Testis (tissue), 2 donors: ENCODE measurements at regions not wholly inside any gene's neighbourhood (a gene's known extent, or its start where the extent isn't known, plus 50 kb on each side); places are given as distances from the start of the nearest gene placed in this dataset.

Experiments
- DNase-seq: peaks from one replicate; pipeline ENCODE4 v3.0.0-alpha.2; 2019
- H3K27ac ChIP-seq, 2 donors: fragments of 200-600 bp; sonication (generic); one replicate each; pipeline ENCODE4 v1.5.1; 2019
- H3K27me3 ChIP-seq: fragments of 200-600 bp; sonication (generic); one replicate; pipeline ENCODE4 v1.5.1; 2019
- H3K36me3 ChIP-seq: fragments of 200-600 bp; sonication (generic); one replicate; pipeline ENCODE4 v1.5.1; 2017; ENCODE audit warnings: low read depth; ENCODE audit errors: missing control alignments
- H3K4me1 ChIP-seq: fragments of 200-600 bp; sonication (generic); one replicate; pipeline ENCODE4 v1.5.1; 2019
- H3K4me3 ChIP-seq, 2 donors: fragments of 200-600 bp; sonication (generic); one replicate each; pipeline ENCODE4 v1.5.1; 2017 to 2019
- H3K9me3 ChIP-seq: fragments of 200-600 bp; sonication (generic); one replicate; pipeline ENCODE4 v1.5.1; 2017
- POLR2A ChIP-seq: fragments of 450-650 bp; IDR thresholded peaks from one replicate; pipeline ENCODE4 v1.6.1; 2017; ENCODE audit warnings: antibody characterized with exemption, mild to moderate bottlenecking, moderate library complexity
- WGBS, 2 donors: methylation state at CpG; one replicate each; pipeline ENCODE4 v1.1.5; 2018; 5-methylcytosine and 5-hydroxymethylcytosine counted together
- intact Hi-C: fragments of 100-400 bp; cut with DNase I; formaldehyde crosslinking; loops from one replicate; pipeline ENCODE4 v1.15.1; 2023; ENCODE audit warnings: low total_unique reads
- TF ChIP-seq, protein P1 (sequence below), 3 experiments: fragments of 450-650 bp in 2 of 3; fragments of 200-600 bp in 1 of 3; sonication (generic) in 1 of 3; IDR thresholded peaks; one replicate each; pipeline ENCODE4 v1.5.1; 2016 to 2019; ENCODE audit warnings: antibody characterized with exemption in 3 of 3, mild to moderate bottlenecking in 2 of 3, moderate library complexity in 1 of 3

DNA sequence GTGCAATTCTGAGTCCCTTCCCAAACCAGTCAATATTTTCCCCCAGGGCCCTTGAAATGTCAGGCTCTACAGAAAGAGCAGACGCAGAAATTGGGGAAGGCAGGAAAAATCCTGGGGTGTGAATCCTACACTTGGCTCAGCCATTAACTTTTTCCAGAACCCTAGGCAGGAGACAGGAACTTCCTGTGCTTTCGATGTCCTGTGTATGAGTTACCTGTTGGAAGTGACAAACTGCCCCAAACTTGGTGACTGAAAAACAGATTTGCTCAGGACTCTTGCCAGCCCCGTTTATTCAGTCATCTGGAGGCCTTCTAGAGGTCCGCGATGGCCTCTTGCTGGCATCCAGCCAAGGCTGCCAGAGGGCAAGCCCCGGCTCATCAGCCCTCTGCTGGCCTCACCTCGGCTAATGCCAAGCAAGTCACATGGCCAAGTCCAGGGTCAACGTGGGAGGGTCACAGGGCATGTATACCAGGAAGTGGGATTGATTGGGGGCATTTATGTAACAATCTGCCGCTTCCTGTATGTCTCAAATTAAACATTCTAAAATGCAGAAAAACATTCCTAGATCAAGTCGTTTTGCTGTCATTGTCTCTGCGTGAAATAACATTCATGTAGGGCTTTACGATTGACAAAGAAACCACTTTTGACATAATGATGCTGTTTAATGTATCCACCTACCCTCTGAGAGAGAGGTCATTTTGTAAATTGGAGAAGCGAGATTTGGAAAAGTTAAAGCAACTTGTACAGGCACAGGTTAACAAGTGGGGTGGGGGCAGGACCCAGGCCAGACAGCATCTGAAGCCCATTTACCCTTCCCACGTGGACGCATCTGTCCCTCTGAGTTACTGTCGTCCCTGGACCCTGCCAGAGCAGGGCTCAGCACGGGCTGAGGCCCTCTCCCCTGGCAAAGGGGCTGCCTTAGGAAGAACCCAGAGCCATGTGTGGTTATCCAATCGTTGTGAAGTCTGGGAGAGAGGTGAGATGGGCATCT lies 179.4 kb downstream of the INHBB start:
- Histone ChIP-seq H3K27ac (no peak overlapping the region), H3K4me1 (peaks cover 15% of the 10 kb centered on the region), H3K36me3 (no peaks in the 10 kb centered on the region), H3K27me3 (no peaks in the 10 kb centered on the region), H3K9me3 (no peaks in the 10 kb centered on the region), H3K4me3 (no peak overlapping the region)
- intact Hi-C loops, result no loop called here
- DNase-seq, result no peak
- TF ChIP-seq, protein P1, sequence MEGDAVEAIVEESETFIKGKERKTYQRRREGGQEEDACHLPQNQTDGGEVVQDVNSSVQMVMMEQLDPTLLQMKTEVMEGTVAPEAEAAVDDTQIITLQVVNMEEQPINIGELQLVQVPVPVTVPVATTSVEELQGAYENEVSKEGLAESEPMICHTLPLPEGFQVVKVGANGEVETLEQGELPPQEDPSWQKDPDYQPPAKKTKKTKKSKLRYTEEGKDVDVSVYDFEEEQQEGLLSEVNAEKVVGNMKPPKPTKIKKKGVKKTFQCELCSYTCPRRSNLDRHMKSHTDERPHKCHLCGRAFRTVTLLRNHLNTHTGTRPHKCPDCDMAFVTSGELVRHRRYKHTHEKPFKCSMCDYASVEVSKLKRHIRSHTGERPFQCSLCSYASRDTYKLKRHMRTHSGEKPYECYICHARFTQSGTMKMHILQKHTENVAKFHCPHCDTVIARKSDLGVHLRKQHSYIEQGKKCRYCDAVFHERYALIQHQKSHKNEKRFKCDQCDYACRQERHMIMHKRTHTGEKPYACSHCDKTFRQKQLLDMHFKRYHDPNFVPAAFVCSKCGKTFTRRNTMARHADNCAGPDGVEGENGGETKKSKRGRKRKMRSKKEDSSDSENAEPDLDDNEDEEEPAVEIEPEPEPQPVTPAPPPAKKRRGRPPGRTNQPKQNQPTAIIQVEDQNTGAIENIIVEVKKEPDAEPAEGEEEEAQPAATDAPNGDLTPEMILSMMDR (IDR thresholded peaks at IDR 0.05), result no peak
- no peak for TF ChIP-seq POLR2A
- 67 to 73% methylated on average over 17 to 18 of the region's 18 CpGs for WGBS, 2 donors

DNA sequence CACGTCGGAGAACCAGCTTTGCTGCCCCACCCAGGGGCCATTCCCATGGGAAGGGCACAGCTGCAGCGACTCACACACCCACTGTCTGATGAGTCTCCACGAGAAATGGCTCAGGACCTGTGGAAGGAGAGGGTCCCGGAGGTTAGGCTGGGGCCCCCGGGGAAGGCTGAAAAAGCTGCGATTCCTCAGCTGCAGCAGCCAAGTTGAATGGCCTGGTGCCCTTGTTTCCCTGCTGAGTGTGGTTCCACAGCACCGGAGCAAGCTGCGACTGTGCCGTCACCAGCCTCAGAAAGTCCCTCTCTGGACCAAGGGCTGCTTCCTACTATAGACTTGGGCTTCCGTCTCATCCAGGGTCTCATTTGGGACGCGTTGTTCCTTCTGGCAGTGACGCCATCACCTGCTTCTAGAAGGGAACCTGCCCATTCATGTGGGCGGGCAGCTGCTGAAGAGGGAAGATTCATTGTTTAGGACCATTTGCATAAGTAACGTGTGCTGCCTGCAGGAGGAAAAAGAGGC lies 180.2 kb downstream of the INHBB start:
- Histone ChIP-seq H3K4me3 (no peak overlapping the region), H3K4me1 (peaks cover 15% of the 10 kb centered on the region), H3K9me3 (no peaks in the 10 kb centered on the region), H3K27ac (no peak overlapping the region), H3K36me3 (no peaks in the 10 kb centered on the region), H3K27me3 (no peaks in the 10 kb centered on the region)
- DNase-seq, result no peak
- TF ChIP-seq, protein P1 (IDR thresholded peaks at IDR 0.05), result no peak
- no peak for TF ChIP-seq POLR2A
- WGBS, 2 donors, result 76 to 78% methylated on average over 12 to 16 of the region's 16 CpGs
- intact Hi-C loops, result no loop called here

DNA sequence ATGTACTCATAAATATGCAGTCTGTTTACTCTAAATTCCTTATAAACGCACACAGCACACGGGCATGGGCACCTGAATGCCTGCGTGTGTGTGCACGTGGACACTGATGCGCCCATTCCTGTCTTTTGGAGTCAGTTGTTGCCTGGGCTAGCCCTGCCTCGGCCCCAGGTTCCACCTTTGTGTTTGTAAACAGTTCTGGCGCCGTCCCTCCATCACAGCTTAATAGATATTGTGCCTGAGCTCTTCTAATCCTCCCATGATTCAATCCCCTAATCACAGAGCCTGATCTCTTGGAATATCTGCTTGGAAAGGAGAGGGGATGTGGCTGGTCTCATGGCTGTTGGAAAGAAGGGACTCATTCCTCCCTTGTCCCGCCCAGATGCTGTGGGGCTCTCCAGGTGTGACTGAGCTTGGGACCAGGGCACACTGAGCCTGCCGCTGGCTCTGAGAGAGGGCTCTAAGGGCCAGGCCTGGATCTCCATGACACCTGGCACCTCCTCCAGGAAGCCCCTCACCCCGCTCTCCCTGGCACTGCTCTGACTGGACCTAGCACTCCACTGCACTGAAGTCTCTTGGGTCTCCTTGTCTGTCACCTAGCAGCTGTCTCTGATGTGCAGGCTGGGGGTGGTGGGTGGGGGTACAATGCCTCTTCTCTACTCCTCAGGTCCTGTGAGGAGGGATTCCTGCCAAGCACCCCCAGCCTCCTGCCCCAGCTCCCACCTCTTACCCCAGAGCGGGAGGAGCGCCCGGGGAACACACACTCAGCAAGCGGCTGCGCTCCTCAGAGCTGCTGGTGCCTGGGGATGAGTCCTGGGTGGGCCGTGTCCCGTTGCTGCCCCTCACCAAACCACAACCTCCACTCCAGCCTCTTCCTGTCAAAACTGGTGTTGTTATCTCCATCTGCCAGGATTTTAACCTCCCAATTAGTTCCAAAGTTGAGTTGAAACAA lies 181.3 kb downstream of the INHBB start:
- H3K9me3 ChIP-seq, result no peaks in the 10 kb centered on the region
- WGBS, 2 donors, result 83 to 89% methylated on average over 18 of the region's 18 CpGs
- no peaks in the 10 kb centered on the region for H3K36me3 ChIP-seq
- no peak for TF ChIP-seq POLR2A
- TF ChIP-seq, protein P1 (IDR thresholded peaks at IDR 0.05), result no peak
- H3K27me3 ChIP-seq, result no peaks in the 10 kb centered on the region
- no peak overlapping the region for H3K27ac ChIP-seq
- H3K4me3 ChIP-seq, result no peak overlapping the region
- intact Hi-C loops, result no loop called here
- peaks cover 6% of the 10 kb centered on the region for H3K4me1 ChIP-seq
- no peak for DNase-seq

DNA sequence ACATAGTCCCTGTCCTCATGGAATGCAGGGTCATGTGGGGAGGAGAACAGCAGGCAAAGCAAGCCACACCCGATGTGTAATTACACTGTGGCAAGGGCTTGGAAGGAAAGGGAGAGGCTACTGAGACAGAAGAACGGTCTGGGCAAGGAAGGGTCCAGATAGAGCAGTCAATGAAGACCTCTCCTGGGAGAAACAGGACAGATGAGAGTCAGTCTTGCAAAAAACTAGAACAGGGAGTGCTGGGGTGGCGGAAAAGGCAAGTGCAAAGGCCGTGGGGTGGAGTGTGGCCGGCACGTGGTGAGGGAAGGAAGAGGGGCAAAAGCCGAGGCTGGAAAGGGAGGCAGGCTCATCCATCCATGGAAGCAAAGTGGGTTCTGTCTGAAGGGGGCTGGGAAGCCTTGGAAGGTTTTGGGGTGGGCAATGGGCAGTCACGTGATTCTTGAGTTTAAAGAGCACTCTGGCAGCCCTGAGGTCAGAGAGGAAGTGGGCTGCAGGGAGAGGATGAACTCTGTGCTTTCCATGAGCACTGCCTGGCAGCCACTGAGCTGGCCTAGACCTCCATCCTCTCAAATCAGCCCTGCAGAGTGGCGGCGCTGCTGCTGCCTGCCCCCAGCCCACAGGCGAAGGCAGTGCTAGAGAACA lies 182.2 kb downstream of the INHBB start:
- 67% methylated on average over 10 to 11 of the region's 11 CpGs for WGBS, 2 donors
- no peak for DNase-seq
- Histone ChIP-seq H3K4me3 (no peak overlapping the region), H3K27ac (no peak overlapping the region), H3K36me3 (no peaks in the 10 kb centered on the region), H3K4me1 (no peaks in the 10 kb centered on the region), H3K9me3 (no peaks in the 10 kb centered on the region), H3K27me3 (no peaks in the 10 kb centered on the region)
- intact Hi-C loops, result no loop called here
- TF ChIP-seq, protein P1 (IDR thresholded peaks at IDR 0.05), result no peak
- TF ChIP-seq POLR2A, result no peak
